HEK293 (cell line): ENCODE measurements at regions not wholly inside any gene's neighbourhood (a gene's known extent, or its start where the extent isn't known, plus 50 kb on each side); places are given as distances from the start of the nearest gene placed in this dataset.

Experiments
- CTCF ChIA-PET: fragments of 350-600 bp; formaldehyde crosslinking; extraction: SDS; loops from one replicate; lab custom pipeline; 2021; ENCODE audit warnings: antibody characterized with exemption; lab: Yijun Ruan, JAX
- POLR2A ChIA-PET: fragments of 300-600 bp; formaldehyde crosslinking; extraction: SDS; loops from one replicate; lab custom pipeline; 2020; ENCODE audit warnings: antibody characterized with exemption, inconsistent platforms; lab: Yijun Ruan, JAX
- H3K27ac ChIP-seq: fragments of 200-500 bp; sonication (Bioruptor generic); 2 replicates; pipeline ENCODE4 v1.5.1; 2014; ENCODE audit warnings: low read depth, low read length, control low read depth, inconsistent platforms; ENCODE audit errors: extremely low read depth
- H3K36me3 ChIP-seq, 2 experiments: fragments of 200-500 bp in 1 of 2; sonication (Bioruptor generic) in 1 of 2; 1 replicate in 1 of 2; 2 replicates in 1 of 2; pipeline ENCODE4 v1.5.1; 2014 to 2017; ENCODE audit warnings: inconsistent platforms in 2 of 2, low read length in 2 of 2; ENCODE audit not compliant: control insufficient read depth in 2 of 2, insufficient read depth in 1 of 2
- H3K4me1 ChIP-seq: fragments of 200-500 bp; sonication (Bioruptor generic); 2 replicates; pipeline ENCODE4 v1.5.1; 2014; ENCODE audit warnings: mild to moderate bottlenecking, low read length, inconsistent platforms; ENCODE audit not compliant: control insufficient read depth, insufficient read depth
- H3K4me3 ChIP-seq: 2 replicates; pipeline ENCODE4 v1.5.1; 2011; ENCODE audit warnings: low read depth, mild to moderate bottlenecking, control low read depth, low read length, moderate library complexity
- H3K9me3 ChIP-seq: fragments of 200-500 bp; sonication (Bioruptor generic); 2 replicates; pipeline ENCODE4 v1.5.1; 2014; ENCODE audit warnings: low read depth, low read length, inconsistent platforms; ENCODE audit not compliant: control insufficient read depth, insufficient read depth
- GLIS1 ChIP-seq: fragments of 450-650 bp; formaldehyde crosslinking; IDR thresholded peaks from 2 replicates; pipeline ENCODE4 v1.5.1; 2016; ENCODE audit warnings: missing biosample characterization, missing genetic modification characterization
- GLIS2 ChIP-seq: fragments of 450-650 bp; formaldehyde crosslinking; IDR thresholded peaks from 2 replicates; pipeline ENCODE4 v1.5.1; 2016; ENCODE audit warnings: missing biosample characterization, missing genetic modification characterization
- HOXC10 ChIP-seq: sonication (generic); formaldehyde crosslinking; IDR thresholded peaks from 2 replicates; pipeline ENCODE4 v1.8.1; 2023; ENCODE audit warnings: mild to moderate bottlenecking, missing genetic modification reagents
- RBAK ChIP-seq: fragments of 450-650 bp; formaldehyde crosslinking; IDR thresholded peaks from 2 replicates; pipeline ENCODE4 v1.5.1; 2016; ENCODE audit warnings: missing biosample characterization, missing genetic modification characterization
- SP3 ChIP-seq: fragments of 450-650 bp; formaldehyde crosslinking; IDR thresholded peaks from 2 replicates; pipeline ENCODE4 v1.5.1; 2016; ENCODE audit warnings: missing biosample characterization, missing genetic modification characterization
- ZBTB20 ChIP-seq: fragments of 450-650 bp; formaldehyde crosslinking; IDR thresholded peaks from 2 replicates; pipeline ENCODE4 v1.5.1; 2016; ENCODE audit warnings: missing biosample characterization, missing genetic modification characterization
- ZFHX2 ChIP-seq: fragments of 450-650 bp; formaldehyde crosslinking; conservative IDR thresholded peaks from 2 replicates; pipeline ENCODE4 v1.5.1; 2016; ENCODE audit warnings: missing biosample characterization, missing genetic modification characterization
- ZNF138 ChIP-seq: fragments of 450-650 bp; formaldehyde crosslinking; IDR thresholded peaks from 2 replicates; pipeline ENCODE4 v1.5.1; 2016; ENCODE audit warnings: missing biosample characterization, missing genetic modification characterization, borderline replicate concordance
- ZNF175 ChIP-seq: fragments of 450-650 bp; formaldehyde crosslinking; IDR thresholded peaks from 2 replicates; pipeline ENCODE4 v1.5.1; 2016; ENCODE audit warnings: missing biosample characterization, missing genetic modification characterization
- ZNF184 ChIP-seq: fragments of 450-650 bp; IDR thresholded peaks from 2 replicates; pipeline ENCODE4 v1.5.1; 2018; ENCODE audit warnings: missing biosample characterization, mild to moderate bottlenecking, missing genetic modification characterization
- ZNF23 ChIP-seq: fragments of 450-650 bp; formaldehyde crosslinking; IDR thresholded peaks from 2 replicates; pipeline ENCODE4 v1.5.1; 2016; ENCODE audit warnings: missing biosample characterization, missing genetic modification characterization, borderline replicate concordance
- ZNF24 ChIP-seq: fragments of 450-650 bp; formaldehyde crosslinking; IDR thresholded peaks from 2 replicates; pipeline ENCODE4 v1.5.1; 2016; ENCODE audit warnings: missing biosample characterization, missing genetic modification characterization
- ZNF248 ChIP-seq: fragments of 450-650 bp; formaldehyde crosslinking; IDR thresholded peaks from 2 replicates; pipeline ENCODE4 v1.5.1; 2017; ENCODE audit warnings: missing biosample characterization, missing genetic modification characterization
- ZNF266 ChIP-seq: fragments of 450-650 bp; formaldehyde crosslinking; IDR thresholded peaks from 2 replicates; pipeline ENCODE4 v1.5.1; 2016; ENCODE audit warnings: missing biosample characterization, missing genetic modification characterization, low read depth
- ZNF391 ChIP-seq: fragments of 450-650 bp; formaldehyde crosslinking; IDR thresholded peaks from 2 replicates; pipeline ENCODE4 v1.5.1; 2016; ENCODE audit warnings: low read depth, missing biosample characterization, missing genetic modification characterization, borderline replicate concordance
- ZNF394 ChIP-seq: fragments of 450-650 bp; formaldehyde crosslinking; IDR thresholded peaks from 2 replicates; pipeline ENCODE4 v1.5.1; 2016; ENCODE audit warnings: missing biosample characterization, missing genetic modification characterization, mild to moderate bottlenecking, moderate library complexity, borderline replicate concordance
- ZNF433 ChIP-seq: fragments of 450-650 bp; formaldehyde crosslinking; IDR thresholded peaks from 2 replicates; pipeline ENCODE4 v1.5.1; 2016; ENCODE audit warnings: missing biosample characterization, missing genetic modification characterization, low read depth
- ZNF549 ChIP-seq: fragments of 450-650 bp; IDR thresholded peaks from 2 replicates; pipeline ENCODE4 v1.5.1; 2018; ENCODE audit warnings: missing biosample characterization, missing genetic modification characterization, mild to moderate bottlenecking, inconsistent platforms, moderate library complexity
- ZNF560 ChIP-seq: fragments of 450-650 bp; formaldehyde crosslinking; IDR thresholded peaks from 2 replicates; pipeline ENCODE4 v1.5.1; 2017; ENCODE audit warnings: missing biosample characterization, missing genetic modification characterization, borderline replicate concordance
- ZNF830 ChIP-seq: fragments of 450-650 bp; IDR thresholded peaks from 2 replicates; pipeline ENCODE4 v1.5.0; 2018; ENCODE audit warnings: missing biosample characterization, missing genetic modification characterization, low read depth, mild to moderate bottlenecking, moderate library complexity
- TF ChIP-seq, protein P1 (sequence below): fragments of 450-650 bp; formaldehyde crosslinking; IDR thresholded peaks from 2 replicates; pipeline ENCODE4 v1.5.1; 2016; ENCODE audit warnings: missing biosample characterization, missing genetic modification characterization
- TF ChIP-seq, protein P2 (sequence below): fragments of 450-650 bp; formaldehyde crosslinking; IDR thresholded peaks from 2 replicates; pipeline ENCODE4 v1.5.1; 2016; ENCODE audit warnings: missing biosample characterization, missing genetic modification characterization
- TF ChIP-seq, protein P3 (sequence below): fragments of 450-650 bp; formaldehyde crosslinking; IDR thresholded peaks from 2 replicates; pipeline ENCODE4 v1.5.1; 2016; ENCODE audit warnings: missing biosample characterization, missing genetic modification characterization

DNA sequence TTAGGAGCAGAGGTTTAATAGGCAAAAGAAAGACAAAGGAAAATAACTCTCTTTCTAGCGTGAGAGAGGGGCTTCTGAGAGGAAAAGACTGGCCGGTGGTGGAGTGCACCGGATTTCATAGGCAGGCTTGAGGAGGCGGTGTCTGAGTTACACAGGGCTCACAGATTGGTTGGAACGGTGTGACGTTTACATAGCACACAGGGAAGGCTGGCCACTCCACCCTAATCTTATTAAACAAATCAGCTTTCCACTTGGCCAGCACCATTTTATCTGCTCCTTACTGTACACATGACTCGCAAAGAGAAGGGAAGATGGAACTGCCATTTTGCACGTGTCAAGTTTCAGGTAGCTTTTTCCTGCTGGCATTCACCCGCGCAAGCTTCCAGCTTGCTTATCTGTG, 587.7 kb downstream of the RPL10L start (continued):
- TF ChIP-seq, protein P1, sequence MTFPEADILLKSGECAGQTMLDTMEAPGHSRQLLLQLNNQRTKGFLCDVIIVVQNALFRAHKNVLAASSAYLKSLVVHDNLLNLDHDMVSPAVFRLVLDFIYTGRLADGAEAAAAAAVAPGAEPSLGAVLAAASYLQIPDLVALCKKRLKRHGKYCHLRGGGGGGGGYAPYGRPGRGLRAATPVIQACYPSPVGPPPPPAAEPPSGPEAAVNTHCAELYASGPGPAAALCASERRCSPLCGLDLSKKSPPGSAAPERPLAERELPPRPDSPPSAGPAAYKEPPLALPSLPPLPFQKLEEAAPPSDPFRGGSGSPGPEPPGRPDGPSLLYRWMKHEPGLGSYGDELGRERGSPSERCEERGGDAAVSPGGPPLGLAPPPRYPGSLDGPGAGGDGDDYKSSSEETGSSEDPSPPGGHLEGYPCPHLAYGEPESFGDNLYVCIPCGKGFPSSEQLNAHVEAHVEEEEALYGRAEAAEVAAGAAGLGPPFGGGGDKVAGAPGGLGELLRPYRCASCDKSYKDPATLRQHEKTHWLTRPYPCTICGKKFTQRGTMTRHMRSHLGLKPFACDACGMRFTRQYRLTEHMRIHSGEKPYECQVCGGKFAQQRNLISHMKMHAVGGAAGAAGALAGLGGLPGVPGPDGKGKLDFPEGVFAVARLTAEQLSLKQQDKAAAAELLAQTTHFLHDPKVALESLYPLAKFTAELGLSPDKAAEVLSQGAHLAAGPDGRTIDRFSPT (tag by site-specific recombination), result no peak
- TF ChIP-seq ZNF24 (tag by site-specific recombination) (no peak), ZNF184 (tag by site-specific recombination) (no peak), ZNF549 (tag by site-specific recombination) (no peak), ZNF433 (tag by site-specific recombination) (no peak)

DNA sequence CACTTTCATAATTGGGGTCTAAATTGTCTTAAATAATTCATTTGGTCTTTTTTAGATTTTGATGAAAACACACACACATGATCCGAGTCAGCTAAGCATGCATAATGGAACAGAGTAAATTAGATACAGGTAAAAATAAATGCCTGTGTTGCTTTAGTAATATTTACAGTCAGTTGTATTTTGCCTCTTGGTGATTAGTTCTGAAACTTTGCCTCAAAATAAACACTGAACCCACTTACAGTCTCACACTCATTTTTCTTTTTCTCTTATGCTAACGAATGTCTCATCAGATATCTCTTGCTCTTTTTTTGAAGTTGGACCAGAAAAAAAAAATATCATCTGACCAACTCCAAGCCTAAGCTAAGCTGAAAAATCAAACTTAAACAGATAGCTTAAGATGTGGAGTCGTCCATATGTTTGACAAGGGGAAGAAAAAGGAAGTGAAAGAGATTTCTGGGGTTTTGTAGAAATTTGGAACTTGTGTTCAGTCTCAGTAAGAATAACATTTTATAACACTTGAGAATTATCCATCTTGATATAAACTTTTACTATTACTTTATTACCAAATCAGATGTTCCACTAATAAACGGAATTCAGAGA, 592.5 kb downstream of the RPL10L start:
- no peak overlapping the region for H3K4me3 ChIP-seq
- TF ChIP-seq, protein P2, sequence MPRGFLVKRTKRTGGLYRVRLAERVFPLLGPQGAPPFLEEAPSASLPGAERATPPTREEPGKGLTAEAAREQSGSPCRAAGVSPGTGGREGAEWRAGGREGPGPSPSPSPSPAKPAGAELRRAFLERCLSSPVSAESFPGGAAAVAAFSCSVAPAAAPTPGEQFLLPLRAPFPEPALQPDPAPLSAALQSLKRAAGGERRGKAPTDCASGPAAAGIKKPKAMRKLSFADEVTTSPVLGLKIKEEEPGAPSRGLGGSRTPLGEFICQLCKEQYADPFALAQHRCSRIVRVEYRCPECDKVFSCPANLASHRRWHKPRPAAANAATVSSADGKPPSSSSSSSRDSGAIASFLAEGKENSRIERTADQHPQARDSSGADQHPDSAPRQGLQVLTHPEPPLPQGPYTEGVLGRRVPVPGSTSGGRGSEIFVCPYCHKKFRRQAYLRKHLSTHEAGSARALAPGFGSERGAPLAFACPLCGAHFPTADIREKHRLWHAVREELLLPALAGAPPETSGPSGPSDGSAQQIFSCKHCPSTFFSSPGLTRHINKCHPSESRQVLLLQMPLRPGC (tag by site-specific recombination), result no peak
- TF ChIP-seq ZBTB20 (no peak), GLIS2 (tag by site-specific recombination) (no peak), ZNF394 (tag by site-specific recombination) (no peak), RBAK (tag by site-specific recombination) (no peak), ZFHX2 (no peak), GLIS1 (tag by site-specific recombination) (no peak), HOXC10 (no peak), ZNF175 (tag by site-specific recombination) (no peak), ZNF391 (no peak), ZNF830 (no peak), ZNF138 (tag by site-specific recombination) (no peak), ZNF23 (tag by site-specific recombination) (no peak), ZNF248 (no peak), ZNF549 (tag by site-specific recombination) (no peak), ZNF266 (no peak), ZNF560 (tag by site-specific recombination) (no peak), SP3 (tag by site-specific recombination) (no peak)
- TF ChIP-seq, protein P3, sequence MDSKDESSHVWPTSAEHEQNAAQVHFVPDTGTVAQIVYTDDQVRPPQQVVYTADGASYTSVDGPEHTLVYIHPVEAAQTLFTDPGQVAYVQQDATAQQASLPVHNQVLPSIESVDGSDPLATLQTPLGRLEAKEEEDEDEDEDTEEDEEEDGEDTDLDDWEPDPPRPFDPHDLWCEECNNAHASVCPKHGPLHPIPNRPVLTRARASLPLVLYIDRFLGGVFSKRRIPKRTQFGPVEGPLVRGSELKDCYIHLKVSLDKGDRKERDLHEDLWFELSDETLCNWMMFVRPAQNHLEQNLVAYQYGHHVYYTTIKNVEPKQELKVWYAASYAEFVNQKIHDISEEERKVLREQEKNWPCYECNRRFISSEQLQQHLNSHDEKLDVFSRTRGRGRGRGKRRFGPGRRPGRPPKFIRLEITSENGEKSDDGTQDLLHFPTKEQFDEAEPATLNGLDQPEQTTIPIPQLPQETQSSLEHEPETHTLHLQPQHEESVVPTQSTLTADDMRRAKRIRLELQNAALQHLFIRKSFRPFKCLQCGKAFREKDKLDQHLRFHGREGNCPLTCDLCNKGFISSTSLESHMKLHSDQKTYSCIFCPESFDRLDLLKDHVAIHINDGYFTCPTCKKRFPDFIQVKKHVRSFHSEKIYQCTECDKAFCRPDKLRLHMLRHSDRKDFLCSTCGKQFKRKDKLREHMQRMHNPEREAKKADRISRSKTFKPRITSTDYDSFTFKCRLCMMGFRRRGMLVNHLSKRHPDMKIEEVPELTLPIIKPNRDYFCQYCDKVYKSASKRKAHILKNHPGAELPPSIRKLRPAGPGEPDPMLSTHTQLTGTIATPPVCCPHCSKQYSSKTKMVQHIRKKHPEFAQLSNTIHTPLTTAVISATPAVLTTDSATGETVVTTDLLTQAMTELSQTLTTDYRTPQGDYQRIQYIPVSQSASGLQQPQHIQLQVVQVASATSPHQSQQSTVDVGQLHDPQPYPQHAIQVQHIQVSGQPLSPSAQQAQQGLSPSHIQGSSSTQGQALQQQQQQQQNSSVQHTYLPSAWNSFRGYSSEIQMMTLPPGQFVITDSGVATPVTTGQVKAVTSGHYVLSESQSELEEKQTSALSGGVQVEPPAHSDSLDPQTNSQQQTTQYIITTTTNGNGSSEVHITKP (tag by site-specific recombination), result no peak
- TF ChIP-seq, all 188 proteins: peak for 0
- H3K27ac ChIP-seq, result no peak overlapping the region
- no peaks in the 10 kb centered on the region for H3K36me3 ChIP-seq
- no peaks in the 10 kb centered on the region for H3K4me1 ChIP-seq
- POLR2A ChIA-PET, result no interaction called here
- CTCF ChIA-PET, result no interaction called here
- H3K9me3 ChIP-seq, result no peaks in the 10 kb centered on the region
